HL-60 (cell line): ENCODE measurements at regions not wholly inside any gene's neighbourhood (a gene's known extent, or its start where the extent isn't known, plus 50 kb on each side); places are given as distances from the start of the nearest gene placed in this dataset.

ENCODE experiments used
- CTCF ChIP-seq: IDR thresholded peaks from one replicate; pipeline ENCODE4 v1.5.1; 2011; ENCODE audit warnings: low read length, control low read depth, inconsistent platforms; ENCODE audit not compliant: insufficient read depth
- POLR2AphosphoS5 ChIP-seq: IDR thresholded peaks from 2 replicates; pipeline ENCODE4 v1.6.1; 2012; ENCODE audit warnings: low read depth

- TF ChIP-seq CTCF (no peak), POLR2AphosphoS5 (no peak)
These were observed 84.2 kb upstream of the WNT7B start for GRCh38 chr22:46061124-46061500.
